Neuron (in vitro differentiated cells): ENCODE measurements at regions not wholly inside any gene's neighbourhood (a gene's known extent, or its start where the extent isn't known, plus 50 kb on each side); places are given as distances from the start of the nearest gene placed in this dataset.
A peak's percentile ranks its signal among the peaks of the same experiment; 100 is the strongest.

Experiments used
- H2AFZ ChIP-seq: one replicate; pipeline ENCODE4 v1.6.1; 2013; ENCODE audit warnings: low read depth, mild to moderate bottlenecking, inconsistent platforms, low read length, moderate library complexity
- H3K27me3 ChIP-seq: one replicate; pipeline ENCODE4 v1.6.1; 2013; ENCODE audit warnings: low read length; ENCODE audit not compliant: insufficient read depth
- H3K36me3 ChIP-seq: one replicate; pipeline ENCODE4 v1.6.1; 2013; ENCODE audit warnings: low read length; ENCODE audit not compliant: insufficient read depth
- H3K4me1 ChIP-seq: one replicate; pipeline ENCODE4 v1.6.1; 2013; ENCODE audit warnings: low read length; ENCODE audit not compliant: insufficient read depth
- H3K4me3 ChIP-seq: 2 replicates; pipeline ENCODE4 v1.5.1; 2013; ENCODE audit warnings: mild to moderate bottlenecking, low read length, moderate library complexity
- H3K9me3 ChIP-seq: one replicate; pipeline ENCODE4 v1.6.1; 2013; ENCODE audit warnings: low read length

DNA sequence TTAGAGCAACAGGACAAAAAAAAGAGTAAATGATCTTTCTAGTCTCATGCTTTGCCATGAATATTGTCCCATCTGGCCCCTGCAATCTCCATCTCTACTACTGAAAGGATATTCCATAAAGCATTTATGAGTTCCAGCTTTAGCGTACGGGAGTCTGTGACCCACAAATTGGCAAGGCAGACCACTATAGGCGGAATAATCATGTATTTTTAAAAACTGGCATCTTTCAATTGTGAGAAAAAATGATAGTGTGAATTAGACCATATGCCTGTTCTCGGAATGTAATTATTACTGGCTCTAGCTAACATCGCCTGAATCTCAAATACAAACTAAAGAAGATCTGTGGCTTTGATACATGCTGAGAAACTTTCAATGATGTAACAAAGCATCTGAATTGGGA is 738.1 kb upstream of the NXPH2 start:
- Histone ChIP-seq H3K36me3 (no peaks in the 10 kb centered on the region), H3K4me3 (no peak overlapping the region)

DNA sequence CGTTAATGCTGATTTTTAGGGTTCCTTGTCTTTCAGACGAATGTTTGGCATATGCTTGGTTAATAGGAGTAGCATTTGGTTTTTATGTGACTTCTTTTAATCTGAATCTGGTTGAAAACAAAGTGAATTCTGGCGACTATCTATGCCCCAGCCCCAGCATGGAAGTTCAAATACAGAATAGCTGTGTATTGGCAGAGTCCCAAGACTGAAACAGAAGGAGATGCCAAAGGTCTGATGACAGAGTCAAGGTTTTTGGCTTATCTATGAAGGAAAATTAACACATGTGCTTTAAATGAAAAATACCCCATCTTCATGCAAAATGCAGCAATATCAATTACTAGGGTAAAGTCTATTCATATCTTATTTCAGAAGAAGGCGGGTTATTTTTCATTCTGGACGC is 734.8 kb upstream of the NXPH2 start:
- Histone ChIP-seq H3K9me3 (no peaks in the 10 kb centered on the region), H3K27me3 (no peaks in the 10 kb centered on the region), H2AFZ (no peak overlapping the region), H3K4me3 (no peak overlapping the region), H3K4me1 (no peaks in the 10 kb centered on the region), H3K36me3 (no peaks in the 10 kb centered on the region)

More for the DNA sequence above, 738.1 kb upstream of the NXPH2 start:
- no peaks in the 10 kb centered on the region for H3K4me1 ChIP-seq
- no peaks in the 10 kb centered on the region for H3K27me3 ChIP-seq
- no peaks in the 10 kb centered on the region for H3K9me3 ChIP-seq
- H2AFZ ChIP-seq: no peak overlapping the region

DNA sequence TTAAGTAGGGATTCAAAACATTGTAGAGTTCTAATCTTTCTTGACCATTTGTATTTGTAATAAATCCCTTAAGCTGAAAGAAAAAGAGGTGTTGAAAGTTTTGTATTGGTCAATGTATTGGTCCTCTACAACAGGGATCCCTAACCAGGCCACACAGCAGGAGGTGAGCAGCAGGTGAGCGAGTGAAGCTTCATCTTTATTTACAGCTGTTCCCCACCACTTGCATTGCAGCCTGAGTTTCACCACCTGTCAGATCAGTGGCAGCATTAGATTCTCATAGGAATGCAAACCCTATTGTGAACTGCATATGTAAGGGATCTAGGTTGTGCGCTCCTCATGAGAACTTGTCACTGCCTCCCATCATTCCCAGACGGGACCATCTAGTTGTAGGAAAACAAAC is 715.7 kb upstream of the NXPH2 start:
- Histone ChIP-seq H3K9me3 (peaks cover 2% of the 10 kb centered on the region), H3K36me3 (no peaks in the 10 kb centered on the region), H3K4me1 (no peaks in the 10 kb centered on the region), H3K27me3 (no peaks in the 10 kb centered on the region), H2AFZ (no peak overlapping the region), H3K4me3 (no peak overlapping the region)

DNA sequence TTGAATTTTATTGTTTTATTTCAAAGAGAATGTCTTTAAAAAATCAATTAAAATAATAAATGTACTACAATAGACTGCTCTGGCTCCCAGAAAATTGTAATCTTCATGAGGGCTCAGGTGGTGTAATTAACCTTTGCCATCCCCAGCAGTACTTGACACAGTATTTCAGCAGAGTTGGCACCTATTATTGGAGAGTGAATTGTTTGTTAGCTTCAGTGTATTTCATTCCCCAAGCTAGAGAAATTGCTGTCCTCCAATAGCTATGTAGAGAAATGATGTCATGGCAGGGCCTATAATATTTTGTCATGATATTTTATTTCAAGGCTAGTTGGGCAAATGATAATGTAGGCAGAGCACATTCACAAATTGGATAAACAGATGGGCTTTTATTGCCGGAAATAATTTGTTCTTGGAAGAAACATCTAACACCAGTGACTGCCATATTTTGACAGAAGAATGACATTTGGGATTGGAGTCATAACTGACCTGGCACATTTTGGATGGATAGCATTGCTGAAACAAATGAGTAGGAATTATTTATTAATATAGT is 712.0 kb upstream of the NXPH2 start:
- Histone ChIP-seq H3K4me3 (no peak overlapping the region), H3K9me3 (no peaks in the 10 kb centered on the region), H3K4me1 (no peaks in the 10 kb centered on the region), H2AFZ (no peak overlapping the region), H3K36me3 (no peaks in the 10 kb centered on the region), H3K27me3 (no peaks in the 10 kb centered on the region)

DNA sequence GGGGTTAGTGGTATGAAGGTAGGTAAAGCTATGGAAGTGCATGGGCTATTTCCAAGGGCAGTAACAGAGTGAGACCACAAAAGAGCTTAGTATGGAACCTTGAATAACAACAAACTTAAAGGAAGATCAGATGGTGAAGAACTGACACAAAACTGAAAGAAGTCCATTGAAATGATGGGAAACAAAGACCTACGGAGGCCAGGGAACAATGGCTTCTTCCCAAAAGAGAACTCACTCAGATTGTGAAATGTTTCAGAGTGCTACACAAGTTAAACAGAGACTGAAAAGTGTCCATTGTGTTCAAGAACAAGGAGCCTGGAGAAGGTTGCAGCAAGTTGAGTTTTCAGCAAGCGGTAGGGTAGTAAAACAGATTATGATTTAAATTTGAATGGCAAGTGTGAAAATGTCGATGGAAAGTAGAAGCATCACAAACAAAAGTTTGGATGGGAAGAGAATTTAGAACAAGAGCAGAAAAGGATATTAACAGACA is 700.0 kb upstream of the NXPH2 start:
- Histone ChIP-seq H3K27me3 (no peaks in the 10 kb centered on the region), H3K9me3 (no peaks in the 10 kb centered on the region), H3K4me1 (peaks cover 14% of the 10 kb centered on the region), H2AFZ (no peak overlapping the region), H3K36me3 (no peaks in the 10 kb centered on the region), H3K4me3 (no peak overlapping the region)

DNA sequence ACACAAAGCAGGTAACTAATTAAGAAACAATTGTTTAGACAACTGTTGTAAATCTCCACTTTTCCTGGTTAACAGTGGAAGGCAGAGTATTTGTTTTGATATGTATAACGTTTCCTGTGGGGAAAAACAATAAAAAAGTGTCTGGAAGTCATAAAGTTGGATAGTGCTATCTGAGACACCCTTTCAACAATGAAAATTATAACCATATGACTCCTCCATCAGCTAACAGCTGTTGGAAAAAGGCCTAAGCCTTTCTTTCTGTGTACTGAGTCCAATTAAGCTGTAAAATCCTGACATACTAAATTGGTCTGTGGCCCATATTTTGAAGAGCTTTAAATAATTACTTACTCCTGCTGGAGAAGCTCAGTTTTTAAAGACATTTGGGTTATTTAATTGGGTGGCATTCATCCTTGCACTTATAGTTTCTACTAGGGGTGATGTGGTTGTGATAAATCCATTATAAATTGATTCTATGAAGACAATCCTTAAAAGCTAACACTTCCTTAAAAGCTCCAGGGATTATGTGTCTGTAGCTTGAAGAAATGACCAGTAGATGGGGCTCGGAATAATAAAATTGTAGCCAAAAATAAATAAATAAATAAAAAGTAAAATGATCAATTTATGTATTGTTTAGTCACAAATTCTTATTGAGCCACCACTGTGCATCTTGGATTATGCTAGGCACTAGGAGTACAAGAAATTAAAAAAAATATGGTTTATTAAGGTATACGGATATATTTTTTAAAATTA is 698.1 kb upstream of the NXPH2 start:
- Histone ChIP-seq H3K4me1 (peaks cover 14% of the 10 kb centered on the region), H3K36me3 (no peaks in the 10 kb centered on the region), H3K9me3 (no peaks in the 10 kb centered on the region), H3K4me3 (no peak overlapping the region), H2AFZ (no peak overlapping the region), H3K27me3 (no peaks in the 10 kb centered on the region)

DNA sequence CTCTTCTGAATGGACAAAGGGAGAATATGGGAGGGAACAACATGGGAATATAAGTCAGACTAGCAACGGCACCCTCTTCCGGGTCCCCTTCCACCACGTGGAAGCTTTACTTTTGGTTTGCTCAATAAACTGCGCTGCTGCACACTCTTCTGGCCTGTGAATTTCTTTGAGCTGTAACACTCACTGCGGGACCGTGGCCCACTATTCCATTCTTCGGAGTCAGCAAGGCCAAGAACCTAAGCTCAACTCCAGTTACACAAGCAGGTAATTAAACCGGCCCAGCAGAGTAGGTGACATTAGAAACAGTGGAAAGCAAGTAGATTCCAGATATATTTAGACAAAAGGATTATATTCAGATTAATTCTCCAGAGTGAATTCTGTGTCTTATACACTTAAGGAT is 697.4 kb upstream of the NXPH2 start:
- H3K36me3 ChIP-seq: no peaks in the 10 kb centered on the region
- H3K9me3 ChIP-seq: no peaks in the 10 kb centered on the region
- H2AFZ ChIP-seq: no peak overlapping the region
- no peak overlapping the region for H3K4me3 ChIP-seq
- peaks cover 14% of the 10 kb centered on the region for H3K4me1 ChIP-seq
- H3K27me3 ChIP-seq: no peaks in the 10 kb centered on the region

DNA sequence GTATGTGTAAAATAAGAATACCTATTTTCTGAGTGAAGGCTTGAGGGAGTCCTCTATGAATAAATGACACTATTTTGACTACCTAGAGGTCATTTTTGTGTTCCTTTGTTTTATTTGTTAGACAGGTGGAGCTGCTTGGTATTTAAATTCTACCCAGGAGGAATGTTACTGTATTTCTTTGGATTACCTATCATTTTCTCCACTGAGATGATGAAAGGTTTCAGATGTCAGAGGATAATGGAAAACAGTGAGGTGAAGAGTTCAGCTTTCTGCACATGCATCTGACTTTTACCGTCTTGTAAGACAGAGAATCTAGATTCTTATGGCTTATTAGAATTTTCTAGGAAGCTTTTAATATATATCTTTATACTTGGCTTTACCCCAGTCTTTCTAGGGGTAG is 689.8 kb upstream of the NXPH2 start:
- Histone ChIP-seq H3K4me3 (no peak overlapping the region), H3K27me3 (no peaks in the 10 kb centered on the region), H2AFZ (no peak overlapping the region), H3K4me1 (no peaks in the 10 kb centered on the region), H3K36me3 (no peaks in the 10 kb centered on the region), H3K9me3 (no peaks in the 10 kb centered on the region)

DNA sequence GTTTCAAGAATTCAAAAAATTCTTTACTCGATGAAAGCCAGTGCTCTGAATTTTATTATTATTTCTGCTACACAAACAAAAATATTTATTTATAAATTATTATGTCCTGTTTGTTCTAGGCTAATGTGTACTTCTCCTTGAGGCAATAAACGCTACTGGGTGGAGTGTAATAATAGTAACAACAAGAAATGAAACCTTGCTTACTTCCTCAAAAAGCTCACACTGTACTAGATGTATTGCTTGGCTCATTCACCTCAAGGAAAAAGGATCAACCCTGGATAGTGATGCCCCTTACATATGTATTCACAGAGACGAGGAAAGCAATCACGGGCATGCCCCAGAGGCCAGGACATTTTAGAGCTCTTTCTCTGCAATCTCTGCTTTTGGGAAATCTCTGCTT is 685.6 kb upstream of the NXPH2 start:
- Histone ChIP-seq H3K36me3 (no peaks in the 10 kb centered on the region), H2AFZ (no peak overlapping the region), H3K9me3 (no peaks in the 10 kb centered on the region), H3K4me3 (no peak overlapping the region), H3K4me1 (no peaks in the 10 kb centered on the region), H3K27me3 (no peaks in the 10 kb centered on the region)

DNA sequence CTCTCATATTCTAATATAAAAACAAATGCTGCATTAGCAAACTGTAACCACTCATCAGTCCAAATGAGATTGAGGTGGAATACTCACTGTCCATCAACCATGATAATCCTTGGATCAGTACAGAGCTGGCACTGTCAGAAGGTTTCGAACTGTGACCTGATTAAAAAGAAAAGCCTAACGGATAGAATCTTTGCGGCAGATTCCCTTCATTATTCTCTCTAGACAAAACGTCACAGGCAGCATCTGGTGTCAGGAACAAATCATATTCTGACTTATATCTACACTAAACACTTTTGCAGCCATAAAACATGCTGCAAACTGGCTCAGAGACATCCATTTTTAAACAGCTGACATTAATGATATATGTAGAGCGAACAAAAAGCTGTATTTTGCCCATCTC is 677.7 kb upstream of the NXPH2 start:
- Histone ChIP-seq H3K4me1 (no peaks in the 10 kb centered on the region), H2AFZ (no peak overlapping the region), H3K36me3 (no peaks in the 10 kb centered on the region), H3K27me3 (no peaks in the 10 kb centered on the region), H3K4me3 (no peak overlapping the region), H3K9me3 (no peaks in the 10 kb centered on the region)

DNA sequence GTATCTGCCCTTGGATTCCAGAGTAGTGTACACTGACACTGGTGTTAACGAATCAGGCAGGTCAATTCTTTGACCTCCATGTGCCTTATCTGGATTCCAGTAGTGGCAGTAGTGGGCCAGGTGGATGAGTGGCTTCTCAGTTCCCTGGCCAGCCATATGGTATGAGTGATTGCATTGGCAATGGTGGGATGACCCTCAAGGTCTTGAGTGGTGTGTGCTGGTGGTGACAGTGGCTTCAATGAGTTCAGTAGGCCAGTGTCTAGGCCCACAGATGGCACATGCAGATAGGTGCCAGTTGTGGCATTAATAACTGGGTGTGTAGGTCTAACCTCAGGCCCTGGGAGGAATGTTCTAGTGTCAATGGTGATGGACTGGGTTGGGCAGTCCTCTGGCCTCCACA is 674.1 kb upstream of the NXPH2 start:
- no peaks in the 10 kb centered on the region for H3K4me1 ChIP-seq
- H3K27me3 ChIP-seq: no peaks in the 10 kb centered on the region
- H3K36me3 ChIP-seq: no peaks in the 10 kb centered on the region
- H3K4me3 ChIP-seq: no peak overlapping the region
- no peak overlapping the region for H2AFZ ChIP-seq
- no peaks in the 10 kb centered on the region for H3K9me3 ChIP-seq

DNA sequence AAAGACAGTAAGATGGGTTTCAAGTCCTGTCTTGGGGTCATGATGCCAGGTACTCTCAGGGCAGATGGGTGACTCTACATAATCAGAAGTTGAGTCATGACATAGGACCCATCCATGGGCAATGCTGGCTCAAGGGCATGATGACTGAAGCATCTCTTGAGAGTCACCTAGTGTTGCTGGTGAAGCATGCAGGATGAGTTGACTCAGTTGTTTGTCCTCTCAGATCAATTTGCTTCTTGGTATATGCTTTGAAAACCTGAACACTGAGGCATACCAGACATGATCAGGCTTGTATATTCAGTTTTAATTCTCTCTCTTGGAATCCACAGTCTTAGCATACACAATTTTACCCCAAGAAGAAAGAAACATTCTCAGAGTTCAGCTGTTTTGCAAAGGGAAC is 658.9 kb upstream of the NXPH2 start:
- Histone ChIP-seq H2AFZ (peak overlapping the region; percentile 16), H3K4me1 (peaks cover 12% of the 10 kb centered on the region), H3K9me3 (no peaks in the 10 kb centered on the region), H3K36me3 (no peaks in the 10 kb centered on the region), H3K27me3 (no peaks in the 10 kb centered on the region), H3K4me3 (no peak overlapping the region)

DNA sequence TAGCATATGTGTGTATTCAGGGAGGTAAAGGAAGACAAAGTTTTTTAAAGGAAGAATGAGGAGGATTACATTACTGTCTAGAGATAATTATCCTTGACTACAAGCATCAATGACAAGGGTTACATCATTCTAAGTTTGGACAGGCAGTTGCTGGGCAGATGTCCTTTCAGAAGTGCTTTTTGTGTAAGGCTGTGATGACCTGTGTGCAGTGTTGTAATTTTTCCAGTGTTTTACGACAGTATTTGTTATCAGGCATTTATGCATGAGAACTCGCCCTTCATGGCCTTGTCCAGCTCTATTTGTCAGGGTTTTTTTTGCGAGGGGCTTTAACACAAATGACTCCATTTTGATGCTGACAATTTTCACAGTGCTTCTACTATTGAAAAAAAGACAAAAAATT is 658.3 kb upstream of the NXPH2 start:
- H2AFZ ChIP-seq: peak overlapping the region; percentile 16
- H3K4me3 ChIP-seq: no peak overlapping the region
- no peaks in the 10 kb centered on the region for H3K9me3 ChIP-seq

DNA sequence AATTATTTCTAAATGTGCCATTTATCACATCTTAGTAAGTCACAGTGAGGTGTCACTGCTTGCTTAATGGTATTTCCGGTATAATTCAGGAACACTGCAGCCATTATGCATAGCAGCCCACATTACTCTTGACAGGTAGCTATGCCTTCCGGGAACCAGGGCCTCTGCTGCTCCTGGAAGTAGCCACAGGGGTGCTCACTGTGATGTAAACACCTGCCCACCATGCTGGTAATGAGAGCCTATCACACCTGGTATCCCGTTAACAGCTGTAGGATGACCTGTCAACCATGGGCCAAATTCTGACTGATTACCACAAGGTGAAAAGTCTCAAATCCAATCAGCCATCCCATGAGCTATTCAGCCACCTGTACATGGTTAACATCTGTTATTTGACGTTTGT is 647.0 kb upstream of the NXPH2 start:
- H3K4me1 ChIP-seq: no peaks in the 10 kb centered on the region
- H3K36me3 ChIP-seq: no peaks in the 10 kb centered on the region
- no peak overlapping the region for H2AFZ ChIP-seq
- no peaks in the 10 kb centered on the region for H3K9me3 ChIP-seq
- H3K27me3 ChIP-seq: no peaks in the 10 kb centered on the region
- no peak overlapping the region for H3K4me3 ChIP-seq

More for the DNA sequence above, 658.3 kb upstream of the NXPH2 start:
- Histone ChIP-seq H3K27me3 (no peaks in the 10 kb centered on the region), H3K36me3 (no peaks in the 10 kb centered on the region), H3K4me1 (peaks cover 12% of the 10 kb centered on the region)
